Tibial nerve (tissue), 3 donors: ENCODE measurements at regions not wholly inside any gene's neighbourhood (a gene's known extent, or its start where the extent isn't known, plus 50 kb on each side); places are given as distances from the start of the nearest gene placed in this dataset.

Experiments used
- CTCF ChIP-seq, 5 experiments: fragments of 200-600 bp in 3 of 5; fragments of 450-650 bp in 2 of 5; sonication (generic) in 3 of 5; IDR thresholded peaks; one replicate each; pipeline ENCODE4 v1.5.1; 2016 to 2019; ENCODE audit warnings: antibody characterized with exemption in 5 of 5, mild to moderate bottlenecking in 3 of 5, moderate library complexity in 2 of 5
- POLR2A ChIP-seq, 2 donors: fragments of 450-650 bp; IDR thresholded peaks; one replicate each; pipeline ENCODE4 v1.6.1; 2017; ENCODE audit warnings: antibody characterized with exemption in 2 of 2, mild to moderate bottlenecking in 2 of 2, moderate library complexity in 2 of 2

DNA sequence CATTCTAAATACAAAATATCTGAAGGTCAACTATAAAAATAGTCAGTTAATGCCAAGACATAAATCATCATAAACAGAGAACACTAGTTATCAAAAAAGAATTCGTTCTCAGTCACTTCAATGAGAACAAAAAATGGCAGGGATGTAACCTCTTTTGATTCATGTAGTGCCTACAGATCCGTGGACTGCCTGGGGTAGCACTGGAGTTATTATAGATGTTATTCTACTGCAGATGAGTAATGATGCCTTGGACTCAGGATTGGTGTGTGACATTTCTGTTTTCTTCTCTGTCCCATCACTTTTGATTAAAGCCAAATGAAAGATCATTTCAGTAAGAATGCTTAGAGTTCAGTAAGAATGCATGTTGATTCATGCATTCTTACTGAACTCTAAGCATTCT, 440.4 kb downstream of the FAM133A start:
- no peak for TF ChIP-seq CTCF (IDR thresholded peaks at IDR 0.05)
- TF ChIP-seq POLR2A (IDR thresholded peaks at IDR 0.05): no peak
